AG08396 (cell line): ENCODE measurements at regions not wholly inside any gene's neighbourhood (a gene's known extent, or its start where the extent isn't known, plus 50 kb on each side); places are given as distances from the start of the nearest gene placed in this dataset.

ENCODE experiments used
- DNase-seq: peaks from one replicate; pipeline ENCODE4 v3.0.0; 2012; ENCODE audit warnings: low spot score, mixed read lengths

DNA sequence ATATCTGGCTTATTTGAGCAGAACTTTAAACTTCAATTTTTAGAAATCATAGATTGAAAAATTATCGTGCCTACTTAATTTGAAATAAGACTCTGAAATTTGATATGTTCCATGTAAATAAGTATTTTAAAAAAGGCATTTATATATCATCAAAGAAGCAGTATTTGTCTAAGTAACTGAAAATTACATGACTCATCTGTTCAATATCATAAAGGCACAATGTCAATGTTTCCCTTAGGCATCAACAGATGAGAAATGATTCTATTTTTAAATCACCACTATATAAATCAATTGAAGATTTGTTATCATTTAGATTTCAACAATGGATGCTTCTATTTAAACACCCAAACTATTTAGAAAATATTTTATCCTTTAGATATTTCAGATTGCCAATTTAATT is 142.9 kb upstream of the POU5F2 start:
- no peak for DNase-seq

DNA sequence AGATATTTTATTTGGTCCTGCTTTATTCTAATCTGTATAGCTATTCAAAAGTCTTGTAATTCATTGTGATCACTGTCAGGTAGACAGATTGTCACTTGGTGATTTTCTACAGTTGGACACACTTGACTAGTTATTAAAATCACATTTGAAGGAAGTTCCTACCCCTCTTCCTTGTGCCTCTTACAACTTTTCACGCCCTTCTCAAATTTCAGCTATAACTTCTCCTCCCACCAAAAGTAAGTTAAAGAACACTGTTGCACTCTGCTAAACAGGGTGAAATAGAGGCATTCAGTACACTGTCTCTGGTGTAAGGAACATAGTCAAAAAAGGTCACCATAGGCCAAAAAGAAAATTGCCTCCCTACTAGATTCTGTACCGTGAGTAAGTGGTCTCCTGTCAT is 142.1 kb upstream of the POU5F2 start:
- no peak for DNase-seq

- DNase-seq, result no peak
These were observed 134.3 kb upstream of the POU5F2 start for GRCh38 chr5:93875693-93876092.

DNA sequence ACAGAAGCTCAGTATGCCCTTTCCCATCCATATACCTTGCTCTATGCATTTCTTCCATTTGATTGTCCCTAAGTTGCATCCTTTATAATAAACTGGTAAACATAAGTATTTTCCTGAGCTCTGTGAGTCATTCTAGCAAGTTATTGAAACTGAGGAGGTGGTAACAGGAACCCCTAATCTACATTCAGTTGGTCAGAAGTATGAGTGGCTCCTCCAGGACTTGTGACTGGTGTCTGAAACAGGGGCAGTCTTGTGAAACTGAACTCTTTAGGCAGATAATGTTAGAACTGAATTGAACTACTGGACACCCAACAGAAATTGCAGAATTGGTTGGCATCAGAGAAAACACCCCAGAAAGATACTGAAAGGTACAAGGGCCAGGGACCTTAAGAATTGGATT is 133.1 kb upstream of the POU5F2 start:
- no peak for DNase-seq

- no peak for DNase-seq
These were observed 132.7 kb upstream of the POU5F2 start for GRCh38 chr5:93874080-93874479.

DNA sequence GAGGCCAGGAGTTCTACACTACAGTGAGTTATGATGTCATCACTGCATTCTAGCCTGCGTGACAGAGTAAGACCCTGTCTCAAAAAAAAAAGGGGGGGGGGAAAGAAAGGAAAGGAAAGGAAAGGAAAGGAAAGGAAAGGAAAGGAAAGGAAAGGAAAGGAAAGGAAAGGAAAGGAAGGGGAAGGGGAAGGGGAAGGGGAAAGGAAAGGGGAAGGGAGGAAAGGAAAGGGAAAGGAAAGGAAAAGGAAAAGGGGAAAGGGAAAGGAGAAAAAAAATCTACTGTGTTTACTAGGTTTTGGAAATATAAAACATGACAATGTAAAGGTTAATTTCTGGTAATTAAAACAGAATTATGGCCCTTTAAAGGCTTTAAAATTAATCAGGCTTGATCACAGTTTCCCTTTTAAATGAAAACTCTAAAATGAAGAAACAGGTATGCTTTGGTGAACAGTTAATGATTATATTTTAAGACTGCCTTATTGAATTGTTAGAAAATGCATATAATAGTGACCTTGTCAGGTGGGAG is 131.9 kb upstream of the POU5F2 start:
- DNase-seq, result no peak

GRCh38 chr5:93870649-93871048 is 129.2 kb upstream of the POU5F2 start:
- no peak for DNase-seq

- DNase-seq, result no peak
These were observed 127.5 kb upstream of the POU5F2 start for GRCh38 chr5:93868851-93869250.

GRCh38 chr5:93850311-93850710 is 108.9 kb upstream of the POU5F2 start:
- DNase-seq, result no peak

- DNase-seq, result no peak
These were observed 104.0 kb upstream of the POU5F2 start for GRCh38 chr5:93845376-93845775.

GRCh38 chr5:93831449-93831848 is 90.0 kb upstream of the POU5F2 start:
- peak; percentile 68 for DNase-seq

DNA sequence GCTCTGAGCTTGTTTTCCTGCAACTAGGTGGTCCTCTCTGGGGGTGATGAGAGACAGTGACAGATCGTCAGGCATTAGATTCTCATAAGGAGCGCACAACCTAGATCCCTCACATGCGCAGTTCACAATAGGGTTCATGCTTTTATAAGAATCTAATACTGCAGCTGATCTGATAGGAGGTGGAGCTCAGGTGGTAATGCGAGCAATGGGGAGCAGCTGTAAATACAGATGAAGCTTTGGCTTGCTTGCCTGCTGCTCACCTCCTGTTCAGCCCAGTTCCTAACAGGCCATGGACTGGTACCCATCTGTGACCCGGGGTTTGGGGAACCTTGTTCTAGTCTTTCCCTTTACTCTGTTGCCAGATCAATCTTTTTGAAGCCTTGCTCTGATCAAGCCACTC is 89.5 kb upstream of the POU5F2 start:
- no peak for DNase-seq

DNA sequence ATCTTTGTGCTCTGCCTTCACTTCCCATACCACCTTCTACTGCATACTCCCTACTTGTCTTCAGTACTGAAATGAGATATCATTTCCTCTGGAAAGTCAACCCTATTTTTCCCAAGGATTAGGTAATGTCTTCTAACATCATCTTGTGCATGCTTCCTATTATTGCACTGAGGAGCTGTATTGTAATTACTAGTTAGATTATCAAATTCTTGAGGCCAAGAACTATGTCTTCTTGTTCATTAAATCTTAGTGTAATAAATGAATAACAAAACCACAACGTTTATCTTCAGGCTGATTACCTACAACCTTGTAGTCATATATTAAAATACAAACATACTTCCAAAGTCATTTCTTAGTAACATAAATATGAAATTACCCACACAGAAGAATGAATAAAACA is 87.9 kb upstream of the POU5F2 start:
- no peak for DNase-seq

- no peak for DNase-seq
These were observed 80.6 kb upstream of the POU5F2 start for GRCh38 chr5:93821891-93822415.

DNA sequence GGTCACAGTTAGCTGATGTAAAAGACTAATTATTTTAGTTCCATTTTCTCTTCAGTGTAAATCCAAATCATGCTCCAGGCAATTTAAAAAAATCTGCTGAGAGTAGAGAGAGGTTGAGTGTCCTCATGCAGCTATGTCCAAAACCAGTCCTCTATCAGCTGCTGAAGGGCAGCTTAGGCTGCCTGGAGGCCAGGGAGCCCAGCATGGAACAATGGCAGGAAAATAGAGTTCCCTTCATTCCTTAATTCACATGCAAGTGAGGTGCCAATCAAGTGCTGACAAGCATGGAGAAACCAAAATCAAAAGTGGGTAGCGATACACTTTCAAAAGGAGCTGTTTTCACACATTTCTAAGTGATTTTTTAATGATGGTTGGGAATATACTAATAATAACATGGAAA is 78.3 kb upstream of the POU5F2 start:
- no peak for DNase-seq

DNA sequence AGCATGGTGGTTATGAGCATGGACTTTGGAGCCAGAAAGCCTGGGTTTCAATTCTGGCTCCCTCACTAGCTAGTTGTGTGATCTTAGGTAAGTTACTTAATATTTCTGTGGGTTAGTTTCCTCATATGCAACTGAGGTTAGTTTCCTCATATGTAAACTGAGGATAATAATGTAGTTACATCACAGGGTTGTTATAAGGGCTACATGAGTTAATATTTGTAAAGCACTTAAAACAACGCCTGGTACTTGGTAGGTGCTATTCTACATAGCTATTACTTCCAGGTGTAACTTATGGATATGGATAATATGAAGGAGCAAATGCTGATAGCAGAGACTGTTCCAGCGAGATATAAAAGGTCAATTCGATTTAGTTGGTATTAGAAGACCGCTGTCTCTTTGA is 69.4 kb upstream of the POU5F2 start:
- DNase-seq, result no peak

GRCh38 chr5:93809430-93809829 is 68.0 kb upstream of the POU5F2 start:
- no peak for DNase-seq

DNA sequence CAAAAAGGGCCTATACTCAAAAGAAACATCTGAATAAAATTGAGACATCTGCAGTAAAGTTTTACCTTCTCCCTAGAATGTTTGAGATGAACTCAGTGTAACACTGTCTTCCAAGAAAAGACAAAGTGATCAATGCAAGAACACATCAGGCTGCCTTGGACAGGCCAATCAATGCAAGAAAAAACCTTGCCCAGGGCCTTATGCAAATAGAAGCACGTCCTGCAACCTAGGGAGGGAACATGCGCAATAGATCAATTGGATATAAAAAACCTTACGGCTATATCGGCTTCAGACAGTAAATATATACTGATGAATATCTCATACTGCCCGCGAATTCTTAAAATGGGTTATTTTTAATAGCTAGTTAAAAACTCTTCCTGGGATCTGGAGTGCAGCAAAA is 66.4 kb upstream of the POU5F2 start:
- DNase-seq, result no peak

GRCh38 chr5:93805616-93806379 is 64.4 kb upstream of the POU5F2 start:
- no peak for DNase-seq

DNA sequence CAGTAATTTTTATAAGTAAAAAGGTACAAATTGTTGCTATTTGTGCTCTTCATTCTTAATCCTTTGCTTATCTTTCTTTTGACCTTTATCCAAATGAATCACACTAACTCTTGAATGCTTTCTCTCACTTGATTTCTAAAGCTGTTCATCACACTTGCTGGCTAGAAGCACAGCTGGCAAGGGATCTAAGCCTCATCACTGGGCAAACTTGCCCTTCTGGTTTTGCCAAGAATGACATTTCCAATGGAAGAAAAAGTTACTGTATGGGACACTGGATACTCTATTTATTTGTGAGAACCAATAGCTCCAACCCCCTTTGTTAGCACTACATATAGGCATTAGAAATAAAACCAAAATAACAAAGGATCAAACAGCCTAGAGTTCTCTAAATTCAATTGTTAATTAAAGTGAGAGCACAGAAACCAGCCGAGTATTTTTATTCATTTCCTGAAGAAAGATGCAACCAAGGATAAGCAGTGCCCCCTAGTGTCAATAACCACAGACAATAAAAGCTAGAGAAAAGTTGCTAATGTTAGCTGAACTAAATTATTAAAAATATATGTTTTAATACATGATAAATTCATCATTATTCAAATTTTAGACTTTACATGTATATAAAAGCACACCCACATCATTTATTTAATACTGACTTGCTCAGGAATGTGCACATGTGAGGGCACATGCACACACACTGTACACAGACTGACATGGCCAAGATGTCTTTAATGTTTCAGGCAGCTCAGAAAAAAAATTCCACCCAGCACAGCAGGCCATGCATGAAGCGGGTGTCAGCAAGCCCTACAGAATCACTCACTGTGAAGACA is 59.8 kb upstream of the POU5F2 start:
- DNase-seq, result peak; percentile 23

GRCh38 chr5:93794954-93795353 is 53.6 kb upstream of the POU5F2 start:
- no peak for DNase-seq

- DNase-seq, result no peak
These were observed 51.9 kb upstream of the POU5F2 start for GRCh38 chr5:93793159-93793781.
